T follicular helper cell (primary cell): ENCODE measurements at regions not wholly inside any gene's neighbourhood (a gene's known extent, or its start where the extent isn't known, plus 50 kb on each side); places are given as distances from the start of the nearest gene placed in this dataset.
"Not testable (repeated sequence)": the region's sequence is repeated elsewhere in the genome, so short reads cannot be mapped to it uniquely, and the experiment has no call there.

Experiments used
- DNase-seq: peaks from one replicate; pipeline ENCODE4 v3.0.0-alpha.2; 2020; ENCODE audit warnings: low read depth

GRCh38 chr1:60731321-60731720 is 351.0 kb upstream of the NFIA start:
- DNase-seq, result no peak

- DNase-seq, result no peak
Observed at GRCh38 chr1:60727552-60727951, 354.8 kb upstream of the NFIA start.

GRCh38 chr1:60716472-60716871 is 365.9 kb upstream of the NFIA start:
- DNase-seq, result no peak

GRCh38 chr1:60715970-60716369 is 366.4 kb upstream of the NFIA start:
- no peak for DNase-seq

- DNase-seq, result no peak
Observed at GRCh38 chr1:60709426-60709825, 372.9 kb upstream of the NFIA start.

- DNase-seq, result no peak
Observed at GRCh38 chr1:60705026-60705425, 377.3 kb upstream of the NFIA start.

GRCh38 chr1:60703155-60703554 is 379.2 kb upstream of the NFIA start:
- DNase-seq, result no peak

- no peak for DNase-seq
Observed at GRCh38 chr1:60699325-60699724, 383.0 kb upstream of the NFIA start.

- no peak for DNase-seq
Observed at GRCh38 chr1:60697204-60697994, 385.0 kb upstream of the NFIA start.

- no peak for DNase-seq
Observed at GRCh38 chr1:60696512-60696911, 385.8 kb upstream of the NFIA start.

GRCh38 chr1:60695716-60696171 is 386.6 kb upstream of the NFIA start:
- no peak for DNase-seq

GRCh38 chr1:60694980-60695379 is 387.4 kb upstream of the NFIA start:
- no peak for DNase-seq

GRCh38 chr1:60692031-60692430 is 390.3 kb upstream of the NFIA start:
- no peak for DNase-seq

GRCh38 chr1:60688221-60688620 is 394.1 kb upstream of the NFIA start:
- not testable (repeated sequence) for DNase-seq

- no peak for DNase-seq
Observed at GRCh38 chr1:60681095-60681860, 401.1 kb upstream of the NFIA start.

GRCh38 chr1:60679524-60680375 is 402.6 kb upstream of the NFIA start:
- DNase-seq, result no peak

GRCh38 chr1:60678802-60679201 is 403.6 kb upstream of the NFIA start:
- DNase-seq, result no peak

- DNase-seq, result no peak
Observed at GRCh38 chr1:60678391-60678790, 404.0 kb upstream of the NFIA start.

GRCh38 chr1:60672449-60672848 is 409.9 kb upstream of the NFIA start:
- no peak for DNase-seq

GRCh38 chr1:60670302-60670701 is 412.1 kb upstream of the NFIA start:
- DNase-seq, result no peak

GRCh38 chr1:60668585-60668984 is 413.8 kb upstream of the NFIA start:
- DNase-seq, result no peak

- no peak for DNase-seq
Observed at GRCh38 chr1:60665311-60665710, 417.1 kb upstream of the NFIA start.
